ENCODE measurements at regions not wholly inside any gene's neighbourhood (a gene's known extent, or its start where the extent isn't known, plus 50 kb on each side); places are given as distances from the start of the nearest gene placed in this dataset.
A peak's percentile ranks its signal among the peaks of the same experiment; 100 is the strongest.

- H3K4me3 Mint-ChIP-seq (ENCODE audit: unreplicated experiment): no peak overlapping the region
- no TSS peak for BruUV-seq (replicated peaks)
- TF ChIP-seq CTCF (IDR thresholded peaks at IDR 0.05; ENCODE audit: unreplicated experiment): no peak
- peaks cover 6% of the 10 kb centered on the region for H3K36me3 Mint-ChIP-seq (ENCODE audit: insufficient read depth, unreplicated experiment)
- ChIA-PET CTCF (interaction anchor here (0.6 to 0.8 kb wide), 2 partner anchors 88 to 228 kb away, joined by 3 read pairs; no protein-coding TSS in a partner anchor), POLR2A (interaction anchor here (0.7 to 1.6 kb wide), 6 partner anchors 9 to 105 kb away, joined by 3 to 7 read pairs (median 3); no protein-coding TSS in a partner anchor)
- no peak for DNase-seq (ENCODE audit: unreplicated experiment)
- H3K4me1 Mint-ChIP-seq (ENCODE audit: insufficient read depth, unreplicated experiment): peaks cover 41% of the 10 kb centered on the region
- intact Hi-C loops (cut with micrococcal nuclease): loop anchor here (10.0 kb wide), 1 partner anchor 641 kb away; the partner anchor contains the start of gene IGFBP3
- no peaks in the 10 kb centered on the region for H3K27me3 Mint-ChIP-seq (ENCODE audit: insufficient read depth, unreplicated experiment)
- peaks cover 10% of the 10 kb centered on the region for H3K9me3 Mint-ChIP-seq (ENCODE audit: unreplicated experiment)
- H3K27ac Mint-ChIP-seq (ENCODE audit: low read depth, unreplicated experiment): peak overlapping the region; percentile 85
Measured at GRCh38 chr7:46565253-46566096, 644.4 kb upstream of the IGFBP3 start.

GRCh38 chr7:46559194-46559832, 638.2 kb upstream of the IGFBP3 start:
- peak overlapping the region; percentile 35 for H3K27ac Mint-ChIP-seq (ENCODE audit: low read depth, unreplicated experiment)
- POLR2A ChIA-PET: interaction anchor here (0.6 to 2.9 kb wide), 8 partner anchors 9 to 1675 kb away, joined by 3 to 20 read pairs (median 5); no protein-coding TSS in a partner anchor
- H3K4me3 Mint-ChIP-seq (ENCODE audit: unreplicated experiment): no peak overlapping the region
- TF ChIP-seq CTCF (IDR thresholded peaks at IDR 0.05; ENCODE audit: unreplicated experiment): no peak
- H3K9me3 Mint-ChIP-seq (ENCODE audit: unreplicated experiment): peaks cover 14% of the 10 kb centered on the region
- no TSS peak for BruUV-seq (replicated peaks)
- peaks cover 12% of the 10 kb centered on the region for H3K36me3 Mint-ChIP-seq (ENCODE audit: insufficient read depth, unreplicated experiment)
- peaks cover 25% of the 10 kb centered on the region for H3K4me1 Mint-ChIP-seq (ENCODE audit: insufficient read depth, unreplicated experiment)
- CTCF ChIA-PET: interaction anchor here (0.6 to 0.9 kb wide), 4 partner anchors 10 to 181 kb away, joined by 3 read pairs; no protein-coding TSS in a partner anchor
- intact Hi-C loops (cut with micrococcal nuclease): loop anchor here (5.0 kb wide), 1 partner anchor 102 kb away; no protein-coding TSS in a partner anchor
- peak; percentile 84 for DNase-seq (ENCODE audit: unreplicated experiment)
- no peaks in the 10 kb centered on the region for H3K27me3 Mint-ChIP-seq (ENCODE audit: insufficient read depth, unreplicated experiment)

- Mint-ChIP-seq H3K4me3 (ENCODE audit: unreplicated experiment) (no peak overlapping the region), H3K27me3 (ENCODE audit: insufficient read depth, unreplicated experiment) (no peaks in the 10 kb centered on the region), H3K9me3 (ENCODE audit: unreplicated experiment) (peaks cover 14% of the 10 kb centered on the region), H3K27ac (ENCODE audit: low read depth, unreplicated experiment) (peak overlapping the region; percentile 50), H3K4me1 (ENCODE audit: insufficient read depth, unreplicated experiment) (peaks cover 26% of the 10 kb centered on the region), H3K36me3 (ENCODE audit: insufficient read depth, unreplicated experiment) (peaks cover 12% of the 10 kb centered on the region)
- BruUV-seq (replicated peaks): no TSS peak
- TF ChIP-seq CTCF (IDR thresholded peaks at IDR 0.05; ENCODE audit: unreplicated experiment): no peak
- peak; percentile 41 for DNase-seq (ENCODE audit: unreplicated experiment)
- intact Hi-C loops (cut with micrococcal nuclease): loop anchor here (5.0 kb wide), 1 partner anchor 101 kb away; no protein-coding TSS in a partner anchor
- POLR2A ChIA-PET: interaction anchor here (0.6 to 2.9 kb wide), 9 partner anchors 9 to 1674 kb away, joined by 3 to 20 read pairs (median 5); no protein-coding TSS in a partner anchor
- CTCF ChIA-PET: interaction anchor here (0.6 to 0.9 kb wide), 3 partner anchors 13 to 181 kb away, joined by 3 read pairs; no protein-coding TSS in a partner anchor
Measured at GRCh38 chr7:46558482-46559193, 637.6 kb upstream of the IGFBP3 start.
